KMS-11 (cell line): ENCODE measurements at regions not wholly inside any gene's neighbourhood (a gene's known extent, or its start where the extent isn't known, plus 50 kb on each side); places are given as distances from the start of the nearest gene placed in this dataset.

Experiments used
- H2AFZ ChIP-seq: fragments of 200-600 bp; sonication (generic); 2 replicates; pipeline ENCODE4 v1.6.1; 2016; ENCODE audit warnings: antibody characterized with exemption, mixed run types, low read depth
- H3K27ac ChIP-seq: fragments of 200-600 bp; sonication (generic); 2 replicates; pipeline ENCODE4 v1.6.1; 2016; ENCODE audit warnings: mild to moderate bottlenecking, mixed run types
- H3K27me3 ChIP-seq: fragments of 200-600 bp; sonication (generic); 2 replicates; pipeline ENCODE4 v1.6.1; 2017; ENCODE audit warnings: mild to moderate bottlenecking, low read depth, mixed run types, moderate library complexity; ENCODE audit not compliant: insufficient read depth
- H3K36me3 ChIP-seq: fragments of 200-600 bp; sonication (generic); 2 replicates; pipeline ENCODE4 v1.6.1; 2017; ENCODE audit warnings: mild to moderate bottlenecking, mixed run types; ENCODE audit not compliant: insufficient read depth
- H3K4me1 ChIP-seq: fragments of 200-600 bp; sonication (generic); 2 replicates; pipeline ENCODE4 v1.6.1; 2016; ENCODE audit warnings: mild to moderate bottlenecking, low read depth, mixed run types; ENCODE audit not compliant: poor library complexity, severe bottlenecking
- H3K4me2 ChIP-seq: fragments of 200-600 bp; sonication (generic); 2 replicates; pipeline ENCODE4 v1.7.0; 2016; ENCODE audit warnings: mild to moderate bottlenecking, mixed run types
- H3K4me3 ChIP-seq: fragments of 200-600 bp; sonication (generic); IDR thresholded peaks from 2 replicates; pipeline ENCODE4 v1.6.1; 2017; ENCODE audit warnings: low read depth, low read length, mixed read lengths; ENCODE audit not compliant: insufficient read depth
- H3K79me2 ChIP-seq: fragments of 200-600 bp; sonication (generic); 2 replicates; pipeline ENCODE4 v1.6.1; 2016; ENCODE audit warnings: low read depth, mixed run types; ENCODE audit not compliant: insufficient read depth
- H3K9ac ChIP-seq: fragments of 200-600 bp; sonication (generic); 2 replicates; pipeline ENCODE4 v1.6.1; 2016; ENCODE audit warnings: mild to moderate bottlenecking, mixed run types
- H4K20me1 ChIP-seq: fragments of 200-600 bp; sonication (generic); 2 replicates; pipeline ENCODE4 v1.6.1; 2016; ENCODE audit warnings: mild to moderate bottlenecking, mixed run types; ENCODE audit not compliant: insufficient read depth
- CTCF ChIP-seq: fragments of 200-600 bp; sonication (generic); conservative IDR thresholded peaks from 2 replicates; pipeline ENCODE4 v1.6.1; 2017; ENCODE audit warnings: low read depth, mild to moderate bottlenecking, antibody characterized with exemption, low read length, moderate library complexity, mixed read lengths

- Histone ChIP-seq H3K36me3 (no peaks in the 10 kb centered on the region), H4K20me1 (no peaks in the 10 kb centered on the region), H3K4me2 (no peak overlapping the region), H2AFZ (no peak overlapping the region), H3K4me1 (no peaks in the 10 kb centered on the region), H3K79me2 (no peaks in the 10 kb centered on the region), H3K4me3 (no peak overlapping the region), H3K27me3 (no peaks in the 10 kb centered on the region), H3K9ac (no peak overlapping the region), H3K27ac (no peak overlapping the region)
- no peak for TF ChIP-seq CTCF
Measured at GRCh38 chr2:65728477-65729180, 296.2 kb upstream of the SPRED2 start.

- TF ChIP-seq CTCF = no peak
- Histone ChIP-seq H2AFZ (no peak overlapping the region), H3K4me3 (no peak overlapping the region), H3K27me3 (no peaks in the 10 kb centered on the region), H3K79me2 (no peaks in the 10 kb centered on the region), H3K36me3 (no peaks in the 10 kb centered on the region), H3K4me2 (no peak overlapping the region), H3K27ac (no peak overlapping the region), H3K9ac (no peak overlapping the region), H4K20me1 (no peaks in the 10 kb centered on the region), H3K4me1 (no peaks in the 10 kb centered on the region)
Measured at GRCh38 chr2:65727816-65728215, 295.4 kb upstream of the SPRED2 start.

- Histone ChIP-seq H3K4me3 (no peak overlapping the region), H3K36me3 (no peaks in the 10 kb centered on the region), H3K79me2 (no peaks in the 10 kb centered on the region), H3K4me2 (no peak overlapping the region), H4K20me1 (no peaks in the 10 kb centered on the region), H3K27me3 (no peaks in the 10 kb centered on the region), H2AFZ (no peak overlapping the region), H3K9ac (no peak overlapping the region), H3K4me1 (no peaks in the 10 kb centered on the region), H3K27ac (no peak overlapping the region)
- TF ChIP-seq CTCF = no peak
Measured at GRCh38 chr2:65727381-65727780, 295.0 kb upstream of the SPRED2 start.

- H3K4me2 ChIP-seq = no peak overlapping the region
- H3K9ac ChIP-seq = no peak overlapping the region
- H3K79me2 ChIP-seq = no peaks in the 10 kb centered on the region
- no peak overlapping the region for H3K4me3 ChIP-seq
- H3K27ac ChIP-seq = no peak overlapping the region
- H3K4me1 ChIP-seq = no peaks in the 10 kb centered on the region
- no peaks in the 10 kb centered on the region for H3K27me3 ChIP-seq
- TF ChIP-seq CTCF = no peak
- no peaks in the 10 kb centered on the region for H3K36me3 ChIP-seq
- H2AFZ ChIP-seq = no peak overlapping the region
- no peaks in the 10 kb centered on the region for H4K20me1 ChIP-seq
Measured at GRCh38 chr2:65724752-65725151, 292.4 kb upstream of the SPRED2 start.
